HEK293 (cell line): ENCODE measurements at regions not wholly inside any gene's neighbourhood (a gene's known extent, or its start where the extent isn't known, plus 50 kb on each side); places are given as distances from the start of the nearest gene placed in this dataset.

Source experiments
- CTCF ChIA-PET: fragments of 350-600 bp; formaldehyde crosslinking; extraction: SDS; loops from one replicate; lab custom pipeline; 2021; ENCODE audit warnings: antibody characterized with exemption; lab: Yijun Ruan, JAX
- POLR2A ChIA-PET: fragments of 300-600 bp; formaldehyde crosslinking; extraction: SDS; loops from one replicate; lab custom pipeline; 2020; ENCODE audit warnings: antibody characterized with exemption, inconsistent platforms; lab: Yijun Ruan, JAX
- H3K27ac ChIP-seq: fragments of 200-500 bp; sonication (Bioruptor generic); 2 replicates; pipeline ENCODE4 v1.5.1; 2014; ENCODE audit warnings: low read depth, low read length, control low read depth, inconsistent platforms; ENCODE audit errors: extremely low read depth
- H3K36me3 ChIP-seq, 2 experiments: fragments of 200-500 bp in 1 of 2; sonication (Bioruptor generic) in 1 of 2; 1 replicate in 1 of 2; 2 replicates in 1 of 2; pipeline ENCODE4 v1.5.1; 2014 to 2017; ENCODE audit warnings: inconsistent platforms in 2 of 2, low read length in 2 of 2; ENCODE audit not compliant: control insufficient read depth in 2 of 2, insufficient read depth in 1 of 2
- H3K4me1 ChIP-seq: fragments of 200-500 bp; sonication (Bioruptor generic); 2 replicates; pipeline ENCODE4 v1.5.1; 2014; ENCODE audit warnings: mild to moderate bottlenecking, low read length, inconsistent platforms; ENCODE audit not compliant: control insufficient read depth, insufficient read depth
- H3K4me3 ChIP-seq: 2 replicates; pipeline ENCODE4 v1.5.1; 2011; ENCODE audit warnings: low read depth, mild to moderate bottlenecking, control low read depth, low read length, moderate library complexity
- H3K9me3 ChIP-seq: fragments of 200-500 bp; sonication (Bioruptor generic); 2 replicates; pipeline ENCODE4 v1.5.1; 2014; ENCODE audit warnings: low read depth, low read length, inconsistent platforms; ENCODE audit not compliant: control insufficient read depth, insufficient read depth
- HOXC10 ChIP-seq: sonication (generic); formaldehyde crosslinking; IDR thresholded peaks from 2 replicates; pipeline ENCODE4 v1.8.1; 2023; ENCODE audit warnings: mild to moderate bottlenecking, missing genetic modification reagents
- KLF10 ChIP-seq: fragments of 450-650 bp; IDR thresholded peaks from 2 replicates; pipeline ENCODE4 v1.5.1; 2018; ENCODE audit warnings: missing biosample characterization, mild to moderate bottlenecking, missing genetic modification characterization
- OVOL3 ChIP-seq: fragments of 450-650 bp; formaldehyde crosslinking; IDR thresholded peaks from 2 replicates; pipeline ENCODE4 v1.5.1; 2016; ENCODE audit warnings: missing biosample characterization, missing genetic modification characterization
- ZBTB8A ChIP-seq: fragments of 450-650 bp; formaldehyde crosslinking; IDR thresholded peaks from 2 replicates; pipeline ENCODE4 v1.5.1; 2016; ENCODE audit warnings: missing biosample characterization, missing genetic modification characterization
- ZEB2 ChIP-seq: fragments of 450-650 bp; formaldehyde crosslinking; IDR thresholded peaks from 2 replicates; pipeline ENCODE4 v1.5.1; 2016; ENCODE audit warnings: missing biosample characterization, missing genetic modification characterization
- ZNF132 ChIP-seq: fragments of 450-650 bp; formaldehyde crosslinking; IDR thresholded peaks from 2 replicates; pipeline ENCODE4 v1.5.1; 2017; ENCODE audit warnings: missing biosample characterization, missing genetic modification characterization, borderline replicate concordance
- ZNF140 ChIP-seq: fragments of 450-650 bp; formaldehyde crosslinking; IDR thresholded peaks from 2 replicates; pipeline ENCODE4 v1.5.1; 2016; ENCODE audit warnings: missing biosample characterization, missing genetic modification characterization
- ZNF514 ChIP-seq: fragments of 450-650 bp; formaldehyde crosslinking; IDR thresholded peaks from 2 replicates; pipeline ENCODE4 v1.5.1; 2016; ENCODE audit warnings: missing biosample characterization, missing genetic modification characterization
- ZNF530 ChIP-seq: fragments of 450-650 bp; formaldehyde crosslinking; IDR thresholded peaks from 2 replicates; pipeline ENCODE4 v1.5.1; 2016; ENCODE audit warnings: low read depth, missing biosample characterization, missing genetic modification characterization
- ZSCAN16 ChIP-seq: fragments of 450-650 bp; formaldehyde crosslinking; IDR thresholded peaks from 2 replicates; pipeline ENCODE4 v1.5.1; 2016; ENCODE audit warnings: missing biosample characterization, missing genetic modification characterization
- TF ChIP-seq, protein P1 (sequence below): fragments of 450-650 bp; formaldehyde crosslinking; conservative IDR thresholded peaks from 2 replicates; pipeline ENCODE4 v1.5.1; 2016; ENCODE audit warnings: low read depth, missing biosample characterization, missing genetic modification characterization
- TF ChIP-seq, protein P2 (sequence below): fragments of 450-650 bp; formaldehyde crosslinking; IDR thresholded peaks from 2 replicates; pipeline ENCODE4 v1.5.1; 2017; ENCODE audit warnings: missing biosample characterization, mild to moderate bottlenecking, missing genetic modification characterization, moderate library complexity

DNA sequence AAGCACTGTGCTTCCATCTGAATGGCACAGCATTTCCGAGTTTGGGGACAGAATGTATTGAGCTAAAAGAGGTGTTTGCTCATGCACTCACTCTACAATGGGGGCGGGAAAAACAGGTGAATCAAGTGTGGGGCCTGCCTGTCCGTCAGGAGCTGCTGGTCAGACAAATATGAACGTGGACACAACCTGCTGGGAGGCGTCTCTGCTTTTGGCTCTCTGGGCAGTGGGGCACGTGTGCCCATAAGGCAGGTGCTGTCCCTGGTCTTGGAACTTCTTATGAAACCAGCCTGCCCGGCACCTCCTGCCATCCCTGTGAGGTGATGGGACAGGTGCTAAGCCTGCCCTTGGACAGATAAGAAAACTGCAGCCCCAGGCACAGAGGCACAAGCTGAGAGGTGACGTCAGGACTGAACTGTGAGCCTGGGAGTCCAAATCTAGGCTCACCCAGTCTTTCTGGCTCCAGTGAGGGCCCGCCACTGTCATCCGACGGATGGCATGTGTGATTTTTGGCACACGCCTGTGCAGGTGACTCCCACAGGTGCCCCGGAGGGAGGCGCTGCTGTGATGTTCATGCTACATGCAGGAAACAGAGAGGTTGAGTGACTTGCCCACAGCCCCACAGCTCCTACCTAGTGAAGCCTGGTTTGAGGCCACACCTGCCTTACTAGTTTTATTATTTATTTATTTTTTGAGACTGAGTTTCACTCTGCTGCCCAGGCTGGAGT is 51.6 kb downstream of the SMIM38 start (continued):
- TF ChIP-seq, protein P1, sequence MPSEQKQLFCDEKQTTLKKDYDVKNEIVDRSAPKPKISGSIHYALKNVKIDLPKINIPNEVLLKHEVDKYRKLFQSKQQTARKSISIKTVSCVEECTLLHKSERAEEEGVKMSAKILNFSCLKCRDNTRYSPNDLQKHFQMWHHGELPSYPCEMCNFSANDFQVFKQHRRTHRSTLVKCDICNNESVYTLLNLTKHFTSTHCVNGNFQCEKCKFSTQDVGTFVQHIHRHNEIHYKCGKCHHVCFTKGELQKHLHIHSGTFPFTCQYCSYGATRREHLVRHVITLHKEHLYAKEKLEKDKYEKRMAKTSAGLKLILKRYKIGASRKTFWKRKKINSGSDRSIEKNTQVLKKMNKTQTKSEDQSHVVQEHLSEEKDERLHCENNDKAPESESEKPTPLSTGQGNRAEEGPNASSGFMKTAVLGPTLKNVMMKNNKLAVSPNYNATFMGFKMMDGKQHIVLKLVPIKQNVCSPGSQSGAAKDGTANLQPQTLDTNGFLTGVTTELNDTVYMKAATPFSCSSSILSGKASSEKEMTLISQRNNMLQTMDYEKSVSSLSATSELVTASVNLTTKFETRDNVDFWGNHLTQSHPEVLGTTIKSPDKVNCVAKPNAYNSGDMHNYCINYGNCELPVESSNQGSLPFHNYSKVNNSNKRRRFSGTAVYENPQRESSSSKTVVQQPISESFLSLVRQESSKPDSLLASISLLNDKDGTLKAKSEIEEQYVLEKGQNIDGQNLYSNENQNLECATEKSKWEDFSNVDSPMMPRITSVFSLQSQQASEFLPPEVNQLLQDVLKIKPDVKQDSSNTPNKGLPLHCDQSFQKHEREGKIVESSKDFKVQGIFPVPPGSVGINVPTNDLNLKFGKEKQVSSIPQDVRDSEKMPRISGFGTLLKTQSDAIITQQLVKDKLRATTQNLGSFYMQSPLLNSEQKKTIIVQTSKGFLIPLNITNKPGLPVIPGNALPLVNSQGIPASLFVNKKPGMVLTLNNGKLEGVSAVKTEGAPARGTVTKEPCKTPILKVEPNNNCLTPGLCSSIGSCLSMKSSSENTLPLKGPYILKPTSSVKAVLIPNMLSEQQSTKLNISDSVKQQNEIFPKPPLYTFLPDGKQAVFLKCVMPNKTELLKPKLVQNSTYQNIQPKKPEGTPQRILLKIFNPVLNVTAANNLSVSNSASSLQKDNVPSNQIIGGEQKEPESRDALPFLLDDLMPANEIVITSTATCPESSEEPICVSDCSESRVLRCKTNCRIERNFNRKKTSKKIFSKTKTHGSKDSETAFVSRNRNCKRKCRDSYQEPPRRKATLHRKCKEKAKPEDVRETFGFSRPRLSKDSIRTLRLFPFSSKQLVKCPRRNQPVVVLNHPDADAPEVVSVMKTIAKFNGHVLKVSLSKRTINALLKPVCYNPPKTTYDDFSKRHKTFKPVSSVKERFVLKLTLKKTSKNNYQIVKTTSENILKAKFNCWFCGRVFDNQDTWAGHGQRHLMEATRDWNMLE, result no peak
- no peak for TF ChIP-seq ZSCAN16 (tag by site-specific recombination)
- TF ChIP-seq KLF10 (tag by site-specific recombination), result no peak

DNA sequence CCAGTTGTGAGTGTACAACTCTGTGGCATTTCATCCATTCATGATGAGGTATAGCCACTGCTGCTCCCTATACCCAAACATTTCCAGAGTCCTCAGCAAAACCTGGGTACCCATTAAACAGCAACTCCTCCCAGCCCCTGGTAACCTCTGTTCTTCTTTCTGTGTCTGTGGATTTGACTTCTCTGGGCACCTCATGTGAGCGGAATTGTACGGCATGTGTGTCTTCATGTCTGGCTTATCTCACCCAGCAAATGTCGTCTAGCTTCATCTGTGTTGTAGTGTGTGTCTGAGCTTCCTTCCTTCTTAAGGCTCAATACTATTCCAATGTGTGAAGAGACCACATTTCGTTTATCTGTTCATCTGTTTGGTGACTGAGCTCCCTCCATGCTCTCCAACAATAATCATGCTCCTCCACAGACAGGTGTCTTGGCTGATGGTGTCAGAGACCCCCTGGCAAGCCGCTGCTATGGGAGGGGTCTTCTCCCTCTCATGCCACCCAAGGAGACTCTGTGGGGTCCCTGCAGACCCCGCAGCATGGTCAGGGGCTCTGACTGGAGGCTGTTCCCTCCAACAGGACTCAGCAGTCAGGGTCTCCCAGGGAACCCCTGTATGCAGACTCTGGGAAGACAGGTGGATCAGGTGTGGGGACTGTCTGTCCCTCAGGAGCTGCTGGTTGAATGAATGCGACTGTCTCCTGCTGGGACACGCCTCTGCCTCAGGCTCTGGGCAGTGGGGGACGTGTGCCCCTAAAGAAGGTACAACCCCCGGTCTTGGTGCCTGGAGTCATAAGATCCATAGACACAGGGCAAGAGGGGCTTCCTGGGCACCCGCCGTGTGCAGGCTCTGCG is 52.7 kb downstream of the SMIM38 start:
- Histone ChIP-seq H3K27ac (no peak overlapping the region), H3K36me3 (no peaks in the 10 kb centered on the region), H3K4me1 (no peaks in the 10 kb centered on the region), H3K9me3 (no peaks in the 10 kb centered on the region), H3K4me3 (no peak overlapping the region)
- ChIA-PET POLR2A (no interaction called here), CTCF (interaction anchor here (0.7 to 1.0 kb wide), 2 partner anchors 43 to 76 kb away, joined by 3 read pairs; no protein-coding TSS in a partner anchor)
- TF ChIP-seq ZNF140 (tag by site-specific recombination) (peak; percentile 96), ZNF132 (tag by site-specific recombination) (no peak)

DNA sequence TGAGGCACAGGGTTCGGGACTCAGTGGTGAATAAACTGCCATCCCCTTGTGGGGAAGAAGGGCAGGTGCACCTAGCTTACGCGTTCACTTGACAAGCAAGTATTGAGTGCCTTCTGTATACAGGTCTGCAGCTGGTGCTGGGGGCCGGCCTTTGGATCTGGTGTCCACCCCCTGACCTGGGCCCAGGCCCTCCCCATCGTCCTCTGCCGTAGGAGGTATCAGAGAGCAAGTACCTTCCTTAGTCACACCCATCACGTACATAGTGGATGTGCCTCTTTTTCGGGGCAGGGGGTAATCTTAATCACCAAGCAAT is 53.3 kb downstream of the SMIM38 start:
- no peaks in the 10 kb centered on the region for H3K4me1 ChIP-seq
- H3K27ac ChIP-seq, result no peak overlapping the region
- POLR2A ChIA-PET, result no interaction called here
- H3K36me3 ChIP-seq, result no peaks in the 10 kb centered on the region
- H3K4me3 ChIP-seq, result no peak overlapping the region
- TF ChIP-seq KLF10 (tag by site-specific recombination), result no peak
- TF ChIP-seq ZBTB8A (tag by site-specific recombination), result no peak
- TF ChIP-seq, protein P2, sequence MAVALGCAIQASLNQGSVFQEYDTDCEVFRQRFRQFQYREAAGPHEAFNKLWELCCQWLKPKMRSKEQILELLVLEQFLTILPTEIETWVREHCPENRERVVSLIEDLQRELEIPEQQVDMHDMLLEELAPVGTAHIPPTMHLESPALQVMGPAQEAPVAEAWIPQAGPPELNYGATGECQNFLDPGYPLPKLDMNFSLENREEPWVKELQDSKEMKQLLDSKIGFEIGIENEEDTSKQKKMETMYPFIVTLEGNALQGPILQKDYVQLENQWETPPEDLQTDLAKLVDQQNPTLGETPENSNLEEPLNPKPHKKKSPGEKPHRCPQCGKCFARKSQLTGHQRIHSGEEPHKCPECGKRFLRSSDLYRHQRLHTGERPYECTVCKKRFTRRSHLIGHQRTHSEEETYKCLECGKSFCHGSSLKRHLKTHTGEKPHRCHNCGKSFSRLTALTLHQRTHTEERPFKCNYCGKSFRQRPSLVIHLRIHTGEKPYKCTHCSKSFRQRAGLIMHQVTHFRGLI, result no peak
- no peak for TF ChIP-seq ZEB2 (tag by site-specific recombination)
- no peak for TF ChIP-seq OVOL3 (tag by site-specific recombination)
- no peak for TF ChIP-seq ZNF530 (tag by site-specific recombination)
- no peak for TF ChIP-seq ZNF514 (tag by site-specific recombination)
- TF ChIP-seq HOXC10 (CRISPR knock-in tag), result no peak
- CTCF ChIA-PET, result interaction anchor here (0.7 kb wide), 1 partner anchor 43 kb away, joined by 3 read pairs; no protein-coding TSS in a partner anchor
- no peaks in the 10 kb centered on the region for H3K9me3 ChIP-seq
